ENCODE measurements at regions not wholly inside any gene's neighbourhood (a gene's known extent, or its start where the extent isn't known, plus 50 kb on each side); places are given as distances from the start of the nearest gene placed in this dataset.

GRCh38 chr5:68161156-68161555 is 54.4 kb upstream of the PIK3R1 start:
- no peak for DNase-seq (ENCODE audit: low read depth in 2 of 2)

- DNase-seq (ENCODE audit: low read depth in 2 of 2), result no peak
Measured at GRCh38 chr5:68159224-68159951, 56.2 kb upstream of the PIK3R1 start.

DNA sequence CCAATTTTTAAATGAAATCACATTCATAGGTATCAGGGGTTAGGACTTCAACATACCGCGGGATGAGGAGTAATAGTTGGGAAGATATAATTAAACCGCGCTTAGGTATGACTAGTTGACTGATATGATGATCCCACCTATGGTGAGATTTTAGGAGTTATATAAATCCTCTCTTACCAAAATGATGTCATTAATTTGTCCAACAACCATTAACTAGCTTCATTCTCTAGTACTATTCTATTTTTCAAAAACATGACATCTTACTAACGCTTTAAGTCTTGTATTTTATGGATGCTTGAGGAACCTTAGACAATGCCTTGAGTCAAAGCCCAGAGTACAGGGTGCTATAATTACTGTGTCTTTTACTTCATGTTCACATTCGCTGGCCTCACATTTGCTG is 59.6 kb upstream of the PIK3R1 start:
- DNase-seq (ENCODE audit: low read depth in 2 of 2), result no peak

- DNase-seq (ENCODE audit: low read depth in 2 of 2), result no peak
Measured at GRCh38 chr5:68154119-68154857, 61.3 kb upstream of the PIK3R1 start.

DNA sequence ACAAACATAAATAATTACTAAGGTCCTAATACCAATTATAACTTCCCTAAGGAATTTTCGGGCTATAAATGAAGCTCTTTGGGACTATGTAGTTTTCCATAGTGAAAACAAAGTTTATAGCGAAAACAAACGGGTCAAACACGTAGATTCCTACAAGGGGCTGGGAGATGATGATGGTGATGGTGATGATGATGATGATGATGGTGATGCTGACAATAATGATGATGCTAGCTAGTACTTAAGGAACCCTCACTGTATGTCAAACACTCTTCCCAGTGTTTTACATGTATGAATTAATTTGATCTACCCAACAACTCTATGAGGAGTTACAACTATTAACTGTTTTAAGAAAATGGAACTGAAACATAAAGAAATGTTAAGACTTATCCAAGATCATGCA is 63.7 kb upstream of the PIK3R1 start:
- DNase-seq (ENCODE audit: low read depth in 2 of 2), result no peak

DNA sequence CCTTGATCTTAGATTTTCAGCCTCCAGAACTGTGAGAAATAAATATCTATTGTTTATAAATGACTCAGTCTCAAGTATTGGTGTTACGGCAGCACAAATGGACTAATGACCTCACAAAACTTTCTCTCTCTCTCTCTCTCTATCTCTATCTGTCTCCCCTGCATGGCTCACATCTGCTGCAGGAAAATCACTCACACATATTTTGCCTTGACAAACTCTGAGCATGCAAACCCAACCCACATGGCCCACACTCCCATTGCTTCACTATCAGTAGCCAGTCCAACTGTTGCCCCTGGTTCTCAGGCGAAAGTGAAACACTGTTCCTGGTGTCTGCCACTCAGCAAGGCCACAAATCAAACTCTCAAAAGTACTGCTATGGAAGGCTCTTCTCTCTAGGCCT is 66.4 kb upstream of the PIK3R1 start:
- no peak for DNase-seq (ENCODE audit: low read depth in 2 of 2)

DNA sequence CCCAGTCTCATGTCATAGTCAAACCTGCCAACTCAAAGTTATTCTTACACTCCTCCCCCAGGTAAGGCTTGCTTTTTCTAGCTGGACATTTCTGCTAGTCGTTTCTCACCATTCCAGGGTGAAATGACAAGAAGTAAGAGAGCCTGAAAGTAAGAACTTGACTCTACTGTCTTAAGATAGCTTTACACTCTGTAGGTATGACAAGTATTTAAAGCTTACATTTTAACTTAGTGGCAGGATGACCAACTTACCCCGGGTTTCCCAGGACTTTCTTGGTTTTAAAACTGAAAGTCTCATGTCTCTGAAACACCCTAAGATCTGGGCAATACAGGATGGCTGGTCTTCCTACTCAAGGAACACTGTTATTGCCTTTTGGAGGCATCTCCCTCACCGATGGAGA is 67.5 kb upstream of the PIK3R1 start:
- no peak for DNase-seq (ENCODE audit: low read depth in 2 of 2)

GRCh38 chr5:68147659-68148058 is 67.9 kb upstream of the PIK3R1 start:
- DNase-seq (ENCODE audit: low read depth in 2 of 2), result no peak

DNA sequence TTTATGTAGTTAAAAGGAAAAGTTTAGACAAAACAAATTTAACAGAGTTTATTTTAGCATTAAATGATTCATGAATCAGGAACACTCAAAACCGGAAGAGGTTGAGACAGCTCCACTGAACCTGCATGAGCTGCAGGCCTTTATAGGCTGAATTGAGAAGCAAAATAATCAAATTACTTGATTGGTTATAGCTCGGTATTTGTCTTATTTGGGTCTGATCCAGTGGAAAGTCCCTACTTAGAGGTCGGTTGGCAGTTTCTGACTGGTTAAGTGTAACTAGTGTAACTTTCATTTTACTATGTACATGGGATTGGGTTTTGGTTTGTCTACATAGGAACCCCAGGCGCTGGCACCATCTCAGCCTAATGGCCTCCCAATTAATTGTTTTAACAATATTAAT is 74.1 kb upstream of the PIK3R1 start:
- no peak for DNase-seq (ENCODE audit: low read depth in 2 of 2)

- no peak for DNase-seq (ENCODE audit: low read depth in 2 of 2)
Measured at GRCh38 chr5:68140763-68141162, 74.8 kb upstream of the PIK3R1 start.

GRCh38 chr5:68139611-68140441 is 75.7 kb upstream of the PIK3R1 start:
- DNase-seq (ENCODE audit: low read depth in 2 of 2), result no peak

GRCh38 chr5:68137511-68138140 is 77.9 kb upstream of the PIK3R1 start:
- DNase-seq (ENCODE audit: low read depth in 2 of 2), result no peak

DNA sequence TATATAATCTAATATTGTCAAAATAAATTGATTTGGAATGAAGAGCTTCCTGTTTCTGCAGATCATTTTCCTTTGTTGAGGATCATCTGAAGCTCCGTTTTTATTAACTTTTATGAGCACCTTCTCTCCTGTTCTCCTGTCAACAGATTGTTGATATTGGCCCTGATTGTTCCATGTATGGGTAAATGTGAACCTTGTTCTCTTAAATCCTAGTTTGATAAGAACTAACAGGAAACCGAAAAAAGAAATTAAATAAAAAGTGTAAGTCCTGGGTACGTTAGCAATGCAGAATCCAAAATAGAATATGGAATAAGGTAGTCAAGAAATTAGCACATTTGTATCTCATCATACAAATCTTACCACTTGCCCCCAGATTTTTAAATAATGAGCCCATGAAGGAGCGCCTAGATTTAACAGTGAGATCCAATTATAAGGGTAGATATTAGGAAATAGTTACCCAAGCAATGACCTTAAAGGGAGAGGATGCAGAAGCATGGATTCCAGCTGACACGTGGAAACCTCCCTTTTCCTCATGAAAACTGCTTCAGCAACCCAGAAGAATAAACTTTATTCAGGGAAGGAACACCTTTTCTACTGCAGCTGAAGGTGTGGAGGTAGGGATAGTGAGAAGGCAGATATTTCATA is 80.8 kb upstream of the PIK3R1 start:
- no peak for DNase-seq (ENCODE audit: low read depth in 2 of 2)

DNA sequence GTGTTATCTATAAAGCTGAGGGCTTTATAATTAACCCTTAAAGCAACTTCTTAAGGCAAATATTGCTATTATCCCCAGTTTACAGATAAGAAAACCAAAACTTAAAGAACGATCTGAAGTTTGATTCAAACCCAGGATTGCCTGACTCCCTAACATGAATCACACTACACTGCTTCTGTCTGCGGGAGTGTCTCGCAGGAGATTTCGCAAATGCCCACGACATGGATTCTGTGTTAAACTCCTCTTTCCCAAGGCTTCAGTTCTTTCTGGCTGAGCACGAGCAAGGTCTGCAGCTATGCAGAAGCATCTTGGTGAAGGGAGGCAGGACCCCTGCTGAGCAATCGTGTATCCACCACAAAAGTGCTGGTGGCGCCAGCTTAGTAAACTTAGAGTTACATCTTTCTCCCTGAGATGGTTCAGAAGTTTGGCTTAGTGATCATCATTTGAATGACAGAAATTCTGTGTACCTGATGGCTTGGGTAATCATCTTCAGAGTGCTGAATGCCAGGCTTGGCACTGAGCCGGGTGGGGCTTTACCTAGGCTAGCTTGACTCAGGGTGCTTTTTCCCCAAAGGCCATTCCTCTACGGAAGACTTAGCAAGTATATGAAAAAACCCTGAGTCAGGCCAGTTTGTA is 81.4 kb upstream of the PIK3R1 start:
- DNase-seq (ENCODE audit: low read depth in 2 of 2), result no peak

GRCh38 chr5:68130253-68130652 is 85.3 kb upstream of the PIK3R1 start:
- DNase-seq (ENCODE audit: low read depth in 2 of 2), result no peak

DNA sequence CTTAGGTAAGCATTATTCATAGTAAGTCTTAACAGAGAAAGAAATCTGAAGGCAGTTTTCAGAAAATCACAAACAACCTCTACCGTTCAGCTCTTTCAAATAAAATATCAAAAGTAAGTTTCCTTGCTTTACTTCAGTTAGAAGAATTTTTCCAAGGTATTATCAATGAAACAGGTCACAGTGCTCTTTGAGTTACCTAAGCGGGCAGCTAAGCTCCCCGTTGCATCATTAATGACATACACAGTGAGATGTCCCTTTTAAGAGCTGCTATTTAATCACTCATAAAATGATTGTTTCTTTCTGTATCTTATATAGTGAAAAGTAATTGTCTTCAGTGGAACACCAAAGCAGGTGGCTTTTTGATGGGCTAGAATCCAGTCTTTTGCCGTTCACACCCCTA is 86.2 kb upstream of the PIK3R1 start:
- no peak for DNase-seq (ENCODE audit: low read depth in 2 of 2)

DNA sequence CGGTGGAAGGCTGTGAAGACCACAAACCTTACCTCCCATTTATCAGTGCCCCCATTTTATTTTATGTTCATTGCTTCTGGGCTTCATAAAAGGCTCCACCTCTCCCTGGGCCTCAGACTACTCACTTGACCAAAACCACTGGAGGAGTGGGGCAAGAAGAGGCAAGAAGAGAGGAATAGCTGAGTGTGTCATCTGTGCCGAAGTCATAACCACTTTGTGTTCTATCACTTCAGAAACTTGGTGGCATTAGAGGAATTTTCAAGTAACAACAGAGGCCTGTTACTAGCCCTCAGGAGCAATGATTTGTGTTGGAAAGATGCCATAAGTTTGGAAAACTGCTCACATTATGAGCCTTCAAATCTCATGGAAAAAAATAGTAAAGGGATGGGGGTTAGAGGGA is 88.7 kb upstream of the PIK3R1 start:
- DNase-seq (ENCODE audit: low read depth in 2 of 2), result no peak

- DNase-seq (ENCODE audit: low read depth in 2 of 2), result no peak
Measured at GRCh38 chr5:68122439-68123328, 92.9 kb upstream of the PIK3R1 start.

DNA sequence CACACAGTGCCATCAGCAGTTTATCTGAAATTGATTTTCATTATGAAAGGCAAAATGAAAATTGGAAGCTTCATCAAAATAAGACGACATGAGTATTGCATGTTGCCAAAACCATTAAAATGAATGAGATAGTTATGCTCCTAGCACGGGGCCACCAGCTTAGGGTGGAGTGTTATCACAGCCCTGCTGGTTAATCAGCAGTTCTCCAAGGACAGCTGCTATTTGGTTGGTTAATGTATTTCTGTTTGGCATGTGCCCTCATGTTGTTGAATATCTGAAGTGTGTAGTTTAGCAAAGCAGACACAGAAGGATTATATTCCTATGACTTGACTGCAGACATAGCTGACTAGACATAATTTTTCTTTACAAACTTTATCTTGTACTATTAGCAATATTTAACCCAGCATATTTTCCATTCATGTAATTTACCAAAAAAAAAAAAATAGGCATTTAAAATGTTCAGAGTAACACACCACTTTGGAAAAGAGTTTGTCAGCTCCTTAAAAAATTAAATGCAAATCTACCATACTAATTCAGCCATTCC is 98.6 kb upstream of the PIK3R1 start:
- no peak for DNase-seq (ENCODE audit: low read depth in 2 of 2)

GRCh38 chr5:68116408-68116807 is 99.1 kb upstream of the PIK3R1 start:
- DNase-seq (ENCODE audit: low read depth in 2 of 2), result no peak
